Activated CD8-positive, alpha-beta memory T cell treated with anti-CD3 and anti-CD28 coated beads, Interleukin-2, amount 10 ng/mL, durations not matched to agents 7 days and 5 days (primary cell): ENCODE measurements at regions not wholly inside any gene's neighbourhood (a gene's known extent, or its start where the extent isn't known, plus 50 kb on each side); places are given as distances from the start of the nearest gene placed in this dataset.
"Not testable (repeated sequence)": the region's sequence is repeated elsewhere in the genome, so short reads cannot be mapped to it uniquely, and the experiment has no call there.

Experiments used
- ATAC-seq: fragments of 150-1000 bp; cut with Tn5 transposase; one replicate; pipeline ENCODE4 v1.10.0; 2021; ENCODE audit warnings: moderate library complexity
- CTCF ChIA-PET: fragments of 350-600 bp; sonication (Branson Sonifier 250); formaldehyde crosslinking; loops from one replicate; lab custom pipeline; 2021; ENCODE audit warnings: antibody characterized with exemption; lab: Charles Lee
- DNase-seq: peaks from one replicate; pipeline ENCODE4 v3.0.0-alpha.2; 2020
- H3K27ac Mint-ChIP-seq: one replicate; pipeline ENCODE4 v1.8.0; 2021; ENCODE audit warnings: mild to moderate bottlenecking, mixed read lengths
- H3K27me3 Mint-ChIP-seq: one replicate; pipeline ENCODE4 v1.8.0; 2021; ENCODE audit warnings: mixed read lengths
- H3K36me3 Mint-ChIP-seq: one replicate; pipeline ENCODE4 v1.8.0; 2021; ENCODE audit warnings: mild to moderate bottlenecking, mixed read lengths
- H3K4me1 Mint-ChIP-seq: one replicate; pipeline ENCODE4 v1.8.0; 2021; ENCODE audit warnings: mixed read lengths
- H3K4me3 Mint-ChIP-seq: one replicate; pipeline ENCODE4 v1.8.0; 2021; ENCODE audit warnings: mild to moderate bottlenecking, moderate library complexity, mixed read lengths
- H3K9me3 Mint-ChIP-seq: one replicate; pipeline ENCODE4 v1.8.0; 2022; ENCODE audit warnings: low read depth, mixed read lengths

DNA sequence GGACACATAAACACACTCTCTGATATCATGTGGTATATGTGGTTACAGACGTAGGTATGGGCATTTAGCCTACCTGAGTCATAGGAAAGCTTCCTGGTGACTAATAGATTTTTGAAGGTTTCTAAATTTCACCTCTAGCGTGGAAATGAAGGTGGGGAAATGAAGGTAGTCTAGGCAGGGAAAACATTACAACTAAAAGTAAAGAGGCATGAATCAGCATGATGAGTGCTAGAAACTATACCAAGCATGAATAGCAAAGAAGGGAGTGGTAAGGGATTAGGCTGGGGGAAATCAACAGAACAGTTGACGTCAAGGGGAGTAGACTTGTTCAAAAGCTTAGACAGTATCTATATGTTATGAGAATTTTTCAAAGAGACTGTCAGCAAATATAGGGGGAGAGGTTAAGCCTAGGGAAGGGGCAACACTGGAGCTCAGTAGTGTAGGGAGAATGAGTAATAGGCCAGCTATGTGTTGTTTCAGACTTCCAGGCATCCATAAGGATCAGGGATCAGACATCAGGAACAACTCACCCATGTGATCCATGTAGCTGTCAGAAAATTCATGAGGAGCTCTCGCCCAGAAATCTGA is 279.3 kb upstream of the DIPK2B start:
- ATAC-seq = no peak
- CTCF ChIA-PET = no interaction called here
- no peaks in the 10 kb centered on the region for H3K36me3 Mint-ChIP-seq
- no peaks in the 10 kb centered on the region for H3K4me1 Mint-ChIP-seq
- no peak overlapping the region for H3K4me3 Mint-ChIP-seq
- H3K9me3 Mint-ChIP-seq = peaks cover 3% of the 10 kb centered on the region
- H3K27me3 Mint-ChIP-seq = peaks cover 3% of the 10 kb centered on the region
- H3K27ac Mint-ChIP-seq = no peak overlapping the region
- no peak for DNase-seq

- ATAC-seq (no peak), DNase-seq (no peak)
- H3K36me3 Mint-ChIP-seq = no peaks in the 10 kb centered on the region
- peaks cover 3% of the 10 kb centered on the region for H3K9me3 Mint-ChIP-seq
- H3K27ac Mint-ChIP-seq = no peak overlapping the region
- H3K4me3 Mint-ChIP-seq = no peak overlapping the region
- CTCF ChIA-PET = no interaction called here
- peaks cover 3% of the 10 kb centered on the region for H3K27me3 Mint-ChIP-seq
- H3K4me1 Mint-ChIP-seq = no peaks in the 10 kb centered on the region
These were observed 278.6 kb upstream of the DIPK2B start for GRCh38 chrX:45479196-45479834.

GRCh38 chrX:45472968-45473367 is 272.3 kb upstream of the DIPK2B start:
- no peak overlapping the region for H3K4me3 Mint-ChIP-seq
- H3K36me3 Mint-ChIP-seq = no peaks in the 10 kb centered on the region
- no peaks in the 10 kb centered on the region for H3K4me1 Mint-ChIP-seq
- ATAC-seq (no peak), DNase-seq (no peak)
- CTCF ChIA-PET = no interaction called here
- H3K27ac Mint-ChIP-seq = no peak overlapping the region
- peaks cover 5% of the 10 kb centered on the region for H3K9me3 Mint-ChIP-seq
- peaks cover 6% of the 10 kb centered on the region for H3K27me3 Mint-ChIP-seq

DNA sequence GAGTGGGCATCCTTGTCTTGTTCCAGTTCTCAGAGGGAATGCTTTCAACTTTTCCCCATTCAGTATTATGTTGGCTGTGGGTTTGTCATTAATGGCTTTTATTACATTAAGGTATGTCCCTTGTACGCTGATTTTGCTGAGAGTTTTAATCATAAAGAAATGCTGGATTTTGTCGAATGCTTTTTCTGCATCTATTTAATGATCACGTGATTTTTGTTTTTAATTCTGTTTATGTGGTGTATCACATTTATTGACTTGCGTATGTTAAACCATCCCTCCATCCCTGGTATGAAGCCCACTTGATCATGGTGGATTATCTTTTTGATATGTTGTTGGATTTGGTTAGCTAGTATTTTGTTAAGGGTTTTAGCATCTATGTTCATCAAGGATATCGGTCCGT is 266.9 kb upstream of the DIPK2B start:
- H3K4me3 Mint-ChIP-seq, H3K27me3 Mint-ChIP-seq, CTCF ChIA-PET, DNase-seq, H3K36me3 Mint-ChIP-seq, H3K9me3 Mint-ChIP-seq, H3K4me1 Mint-ChIP-seq, ATAC-seq, H3K27ac Mint-ChIP-seq: not testable (repeated sequence)

DNA sequence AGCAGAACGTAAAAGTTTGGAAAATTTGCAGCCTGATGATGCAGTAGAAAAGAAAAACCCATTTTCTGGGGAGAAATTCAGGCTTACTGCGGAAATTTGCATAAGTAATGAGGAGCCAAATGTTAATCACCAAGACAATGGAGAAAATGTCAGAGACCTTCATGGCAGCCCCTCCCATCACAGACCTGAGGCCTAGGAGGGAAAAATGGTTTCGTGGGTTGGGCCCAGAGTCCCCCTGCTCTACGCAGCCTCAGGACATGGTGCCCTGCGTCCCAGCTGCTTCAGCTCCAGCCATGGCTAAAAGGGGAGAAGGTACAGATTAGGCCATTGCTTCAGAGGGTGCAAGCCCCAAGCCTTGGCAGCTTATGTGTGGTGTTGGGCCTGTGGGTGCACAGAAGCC is 255.1 kb upstream of the DIPK2B start:
- H3K36me3 Mint-ChIP-seq, DNase-seq, CTCF ChIA-PET: not testable (repeated sequence)

GRCh38 chrX:45454290-45454689 is 253.6 kb upstream of the DIPK2B start:
- H3K4me3 Mint-ChIP-seq = no peak overlapping the region
- no peaks in the 10 kb centered on the region for H3K27me3 Mint-ChIP-seq
- no peak overlapping the region for H3K27ac Mint-ChIP-seq
- no peak for DNase-seq
- CTCF ChIA-PET = no interaction called here
- H3K9me3 Mint-ChIP-seq = no peaks in the 10 kb centered on the region
- H3K36me3 Mint-ChIP-seq = no peaks in the 10 kb centered on the region
- ATAC-seq = no peak
- H3K4me1 Mint-ChIP-seq = no peaks in the 10 kb centered on the region

More for the DNA sequence above, 255.1 kb upstream of the DIPK2B start:
- not testable (repeated sequence) for H3K4me3 Mint-ChIP-seq, ATAC-seq, H3K27ac Mint-ChIP-seq, H3K9me3 Mint-ChIP-seq, H3K4me1 Mint-ChIP-seq, H3K27me3 Mint-ChIP-seq

DNA sequence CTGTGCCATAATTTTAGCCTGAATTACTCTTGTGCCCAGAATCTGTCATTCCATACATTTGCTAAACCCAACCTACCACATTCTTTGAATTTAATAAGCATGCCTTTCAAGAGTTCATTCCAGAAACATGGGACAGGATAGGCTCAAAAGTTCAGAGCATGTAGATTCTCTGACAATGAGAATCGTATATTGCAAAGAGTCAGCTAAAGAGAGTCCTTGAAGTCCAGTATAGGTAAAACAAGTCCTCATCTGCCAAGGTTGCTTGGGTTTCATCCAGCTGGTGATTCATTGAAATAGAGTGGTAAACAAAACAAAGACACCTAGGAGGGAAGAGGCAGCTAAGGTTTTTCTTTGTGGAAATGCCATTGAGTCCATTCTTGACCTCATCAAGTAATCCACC is 249.3 kb upstream of the DIPK2B start:
- CTCF ChIA-PET = no interaction called here
- Mint-ChIP-seq H3K27me3 (no peaks in the 10 kb centered on the region), H3K4me3 (no peak overlapping the region), H3K27ac (no peak overlapping the region), H3K9me3 (no peaks in the 10 kb centered on the region), H3K36me3 (no peaks in the 10 kb centered on the region), H3K4me1 (peaks cover 2% of the 10 kb centered on the region)
- DNase-seq (no peak), ATAC-seq (no peak)

GRCh38 chrX:45447995-45448394 is 247.3 kb upstream of the DIPK2B start:
- CTCF ChIA-PET = no interaction called here
- peaks cover 2% of the 10 kb centered on the region for H3K4me1 Mint-ChIP-seq
- no peaks in the 10 kb centered on the region for H3K9me3 Mint-ChIP-seq
- no peak overlapping the region for H3K4me3 Mint-ChIP-seq
- DNase-seq (no peak), ATAC-seq (no peak)
- H3K36me3 Mint-ChIP-seq = no peaks in the 10 kb centered on the region
- no peak overlapping the region for H3K27ac Mint-ChIP-seq
- no peaks in the 10 kb centered on the region for H3K27me3 Mint-ChIP-seq

GRCh38 chrX:45447331-45447730 is 246.7 kb upstream of the DIPK2B start:
- Mint-ChIP-seq H3K27me3 (no peaks in the 10 kb centered on the region), H3K27ac (no peak overlapping the region), H3K9me3 (no peaks in the 10 kb centered on the region), H3K4me1 (peaks cover 2% of the 10 kb centered on the region), H3K4me3 (no peak overlapping the region), H3K36me3 (no peaks in the 10 kb centered on the region)
- DNase-seq (no peak), ATAC-seq (no peak)
- CTCF ChIA-PET = no interaction called here

- no peaks in the 10 kb centered on the region for H3K36me3 Mint-ChIP-seq
- H3K27ac Mint-ChIP-seq = no peak overlapping the region
These were observed 245.2 kb upstream of the DIPK2B start for GRCh38 chrX:45445745-45446412.

GRCh38 chrX:45437186-45437585 is 236.5 kb upstream of the DIPK2B start:
- CTCF ChIA-PET = no interaction called here
- H3K36me3 Mint-ChIP-seq = no peaks in the 10 kb centered on the region
- H3K4me1 Mint-ChIP-seq = no peaks in the 10 kb centered on the region
- peaks cover 3% of the 10 kb centered on the region for H3K27me3 Mint-ChIP-seq
- no peak overlapping the region for H3K27ac Mint-ChIP-seq
- no peak overlapping the region for H3K4me3 Mint-ChIP-seq
- no peak for DNase-seq
- no peaks in the 10 kb centered on the region for H3K9me3 Mint-ChIP-seq
- ATAC-seq = no peak

More at GRCh38 chrX:45445745-45446412, 245.2 kb upstream of the DIPK2B start:
- CTCF ChIA-PET = no interaction called here
- DNase-seq (no peak), ATAC-seq (no peak)
- no peaks in the 10 kb centered on the region for H3K9me3 Mint-ChIP-seq
- peaks cover 2% of the 10 kb centered on the region for H3K4me1 Mint-ChIP-seq
- H3K27me3 Mint-ChIP-seq = no peaks in the 10 kb centered on the region
- no peak overlapping the region for H3K4me3 Mint-ChIP-seq

DNA sequence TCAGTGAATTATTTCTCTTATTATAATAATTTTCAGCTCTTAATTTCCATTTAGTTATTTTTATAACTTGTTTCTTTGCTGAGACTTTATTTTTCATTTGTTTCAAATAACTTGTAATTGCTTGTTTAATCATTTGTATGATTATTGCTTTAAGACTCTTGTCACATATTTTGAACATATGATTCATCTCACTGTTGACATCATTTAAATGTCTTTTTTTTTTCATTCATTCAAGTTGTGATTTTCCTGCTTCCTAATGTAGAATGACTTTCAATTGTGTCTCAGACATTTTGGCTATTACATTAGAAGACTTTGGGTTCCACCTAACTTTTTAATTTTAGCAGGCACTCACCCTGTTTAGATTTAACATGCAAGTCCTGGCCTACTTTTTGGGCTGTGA is 234.8 kb upstream of the DIPK2B start:
- no peaks in the 10 kb centered on the region for H3K9me3 Mint-ChIP-seq
- no peak overlapping the region for H3K27ac Mint-ChIP-seq
- H3K36me3 Mint-ChIP-seq = no peaks in the 10 kb centered on the region
- peaks cover 3% of the 10 kb centered on the region for H3K27me3 Mint-ChIP-seq
- DNase-seq = no peak
- no peak for ATAC-seq
- H3K4me1 Mint-ChIP-seq = no peaks in the 10 kb centered on the region
- CTCF ChIA-PET = no interaction called here
- no peak overlapping the region for H3K4me3 Mint-ChIP-seq

- Mint-ChIP-seq H3K27me3 (peaks cover 3% of the 10 kb centered on the region), H3K36me3 (no peaks in the 10 kb centered on the region), H3K4me3 (no peak overlapping the region), H3K9me3 (no peaks in the 10 kb centered on the region), H3K27ac (no peak overlapping the region), H3K4me1 (no peaks in the 10 kb centered on the region)
- no peak for DNase-seq
- no peak for ATAC-seq
- CTCF ChIA-PET = no interaction called here
These were observed 233.6 kb upstream of the DIPK2B start for GRCh38 chrX:45434231-45434630.

GRCh38 chrX:45428831-45429230 is 228.2 kb upstream of the DIPK2B start:
- DNase-seq (no peak), ATAC-seq (no peak)
- Mint-ChIP-seq H3K4me1 (no peaks in the 10 kb centered on the region), H3K4me3 (no peak overlapping the region), H3K27me3 (peaks cover 4% of the 10 kb centered on the region), H3K9me3 (no peaks in the 10 kb centered on the region), H3K27ac (no peak overlapping the region), H3K36me3 (no peaks in the 10 kb centered on the region)
- CTCF ChIA-PET = no interaction called here
